AG04450 (cell line): ENCODE measurements at regions not wholly inside any gene's neighbourhood (a gene's known extent, or its start where the extent isn't known, plus 50 kb on each side); places are given as distances from the start of the nearest gene placed in this dataset.

Experiments used
- CTCF ChIA-PET: fragments of 300-600, 350-600 bp; formaldehyde crosslinking; extraction: SDS; loops from one replicate; lab custom pipeline; 2022; ENCODE audit warnings: antibody characterized with exemption, inconsistent platforms; lab: Charles Lee
- POLR2A ChIA-PET: fragments of 350-600 bp; formaldehyde crosslinking; extraction: SDS; loops from one replicate; lab custom pipeline; 2021; ENCODE audit warnings: antibody characterized with exemption, inconsistent platforms; lab: Yijun Ruan, JAX
- DNase-seq: peaks from one replicate; pipeline ENCODE4 v3.0.0-alpha.2; 2011; ENCODE audit warnings: low read depth, low spot score
- H3K27ac ChIP-seq: one replicate; pipeline ENCODE4 v1.5.1; 2012; ENCODE audit warnings: low read depth, low read length, control low read depth
- H3K27me3 ChIP-seq: one replicate; pipeline ENCODE4 v1.6.0; 2012; ENCODE audit warnings: low read length; ENCODE audit not compliant: control insufficient read depth, insufficient read depth
- H3K4me3 ChIP-seq: 2 replicates; pipeline ENCODE4 v1.5.1; 2011; ENCODE audit warnings: mild to moderate bottlenecking, low read depth, low read length, control low read depth
- H3K9me3 ChIP-seq: 2 replicates; pipeline ENCODE4 v1.5.1; 2012; ENCODE audit warnings: low read length; ENCODE audit not compliant: control insufficient read depth, insufficient read depth
- CTCF ChIP-seq: IDR thresholded peaks from 2 replicates; pipeline ENCODE4 v1.5.1; 2011; ENCODE audit warnings: low read depth, low read length, control low read depth, inconsistent platforms

- POLR2A ChIA-PET: no interaction called here
- Histone ChIP-seq H3K27ac (no peak overlapping the region), H3K9me3 (no peaks in the 10 kb centered on the region), H3K27me3 (no peaks in the 10 kb centered on the region), H3K4me3 (no peak overlapping the region)
- TF ChIP-seq CTCF: no peak
- DNase-seq: no peak
- CTCF ChIA-PET: no interaction called here
Observed at GRCh38 chr6:134669485-134669884, 280.4 kb downstream of the ALDH8A1 start.

- Histone ChIP-seq H3K27me3 (no peaks in the 10 kb centered on the region), H3K27ac (no peak overlapping the region), H3K9me3 (no peaks in the 10 kb centered on the region), H3K4me3 (no peak overlapping the region)
- POLR2A ChIA-PET: no interaction called here
- no peak for DNase-seq
- no peak for TF ChIP-seq CTCF
- CTCF ChIA-PET: no interaction called here
Observed at GRCh38 chr6:134667111-134667510, 282.8 kb downstream of the ALDH8A1 start.

GRCh38 chr6:134666125-134666524 is 283.8 kb downstream of the ALDH8A1 start:
- CTCF ChIA-PET: no interaction called here
- Histone ChIP-seq H3K4me3 (no peak overlapping the region), H3K27me3 (no peaks in the 10 kb centered on the region), H3K9me3 (no peaks in the 10 kb centered on the region), H3K27ac (no peak overlapping the region)
- DNase-seq: no peak
- no peak for TF ChIP-seq CTCF
- POLR2A ChIA-PET: no interaction called here

- H3K4me3 ChIP-seq: no peak overlapping the region
- H3K27ac ChIP-seq: no peak overlapping the region
- ChIA-PET POLR2A (interaction anchor here (0.6 to 1.0 kb wide), 2 partner anchors 18 to 51 kb away, joined by 3 read pairs; no protein-coding TSS in a partner anchor), CTCF (interaction anchor here (1.4 to 1.7 kb wide), 2 partner anchors 25 to 542 kb away, joined by 3 to 6 read pairs; no protein-coding TSS in a partner anchor)
- no peaks in the 10 kb centered on the region for H3K27me3 ChIP-seq
- no peak for TF ChIP-seq CTCF
- H3K9me3 ChIP-seq: no peaks in the 10 kb centered on the region
- DNase-seq: no peak
Observed at GRCh38 chr6:134665029-134665723, 284.7 kb downstream of the ALDH8A1 start.

- CTCF ChIA-PET: interaction anchor here (1.7 kb wide), 1 partner anchor 23 kb away, joined by 6 read pairs; no protein-coding TSS in a partner anchor
- no peak overlapping the region for H3K4me3 ChIP-seq
- POLR2A ChIA-PET: interaction anchor here (0.6 to 1.0 kb wide), 3 partner anchors 20 to 61 kb away, joined by 3 read pairs; no protein-coding TSS in a partner anchor
- H3K27me3 ChIP-seq: no peaks in the 10 kb centered on the region
- no peak overlapping the region for H3K27ac ChIP-seq
- DNase-seq: no peak
- TF ChIP-seq CTCF: no peak
- no peaks in the 10 kb centered on the region for H3K9me3 ChIP-seq
Observed at GRCh38 chr6:134663800-134664535, 285.9 kb downstream of the ALDH8A1 start.
